ENCODE measurements at regions not wholly inside any gene's neighbourhood (a gene's known extent, or its start where the extent isn't known, plus 50 kb on each side); places are given as distances from the start of the nearest gene placed in this dataset.

GRCh38 chr7:23981314-23981713 lies 271.3 kb downstream of the STK31 start:
- DNase-seq (ENCODE audit: low read depth): no peak
- no peak for TF ChIP-seq CTCF (IDR thresholded peaks at IDR 0.05; ENCODE audit: insufficient read depth, low read depth, low read length, missing control alignments)
- no peak overlapping the region for H3K4me3 ChIP-seq (ENCODE audit: low read depth, low read length)

- DNase-seq (ENCODE audit: low read depth): no peak
- TF ChIP-seq CTCF (IDR thresholded peaks at IDR 0.05; ENCODE audit: insufficient read depth, low read depth, low read length, missing control alignments): no peak
Measured at GRCh38 chr7:23981758-23982157, 271.7 kb downstream of the STK31 start.

GRCh38 chr7:24005517-24005916 lies 278.5 kb upstream of the NPY start:
- no peak for DNase-seq (ENCODE audit: low read depth)
- TF ChIP-seq CTCF (IDR thresholded peaks at IDR 0.05; ENCODE audit: insufficient read depth, low read depth, low read length, missing control alignments): peak; percentile 13
- H3K4me3 ChIP-seq (ENCODE audit: low read depth, low read length): no peak overlapping the region

More at GRCh38 chr7:23981758-23982157, 271.7 kb downstream of the STK31 start:
- H3K4me3 ChIP-seq (ENCODE audit: low read depth, low read length): no peak overlapping the region

DNA sequence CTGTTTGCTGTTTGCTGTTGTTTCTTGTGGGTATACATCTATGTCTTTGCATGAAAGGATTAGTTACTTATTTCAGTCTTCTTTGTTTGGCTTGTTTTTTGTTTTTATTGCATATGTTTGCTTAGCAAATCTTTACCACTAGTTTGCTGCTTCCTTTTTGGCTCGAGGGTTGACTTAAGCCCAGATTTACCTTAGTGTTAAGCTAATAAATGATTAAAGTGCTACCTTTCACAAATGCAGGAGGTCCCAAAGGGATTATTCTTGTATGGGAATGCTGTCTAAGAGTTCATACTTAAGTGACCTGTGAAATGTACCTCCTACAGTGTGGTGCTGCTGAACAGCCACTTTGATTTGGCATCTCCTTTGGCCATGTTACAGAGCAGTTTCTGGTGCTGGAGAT lies 273.5 kb upstream of the NPY start:
- no peak overlapping the region for H3K4me3 ChIP-seq (ENCODE audit: low read depth, low read length)
- no peak for DNase-seq (ENCODE audit: low read depth)
- no peak for TF ChIP-seq CTCF (IDR thresholded peaks at IDR 0.05; ENCODE audit: insufficient read depth, low read depth, low read length, missing control alignments)

- no peak for DNase-seq (ENCODE audit: low read depth)
- TF ChIP-seq CTCF (IDR thresholded peaks at IDR 0.05; ENCODE audit: insufficient read depth, low read depth, low read length, missing control alignments): no peak
- H3K4me3 ChIP-seq (ENCODE audit: low read depth, low read length): no peak overlapping the region
Measured at GRCh38 chr7:24017519-24017918, 266.5 kb upstream of the NPY start.

- no peak for DNase-seq (ENCODE audit: low read depth)
- no peak for TF ChIP-seq CTCF (IDR thresholded peaks at IDR 0.05; ENCODE audit: insufficient read depth, low read depth, low read length, missing control alignments)
- H3K4me3 ChIP-seq (ENCODE audit: low read depth, low read length): no peak overlapping the region
Measured at GRCh38 chr7:24018331-24018730, 265.7 kb upstream of the NPY start.

DNA sequence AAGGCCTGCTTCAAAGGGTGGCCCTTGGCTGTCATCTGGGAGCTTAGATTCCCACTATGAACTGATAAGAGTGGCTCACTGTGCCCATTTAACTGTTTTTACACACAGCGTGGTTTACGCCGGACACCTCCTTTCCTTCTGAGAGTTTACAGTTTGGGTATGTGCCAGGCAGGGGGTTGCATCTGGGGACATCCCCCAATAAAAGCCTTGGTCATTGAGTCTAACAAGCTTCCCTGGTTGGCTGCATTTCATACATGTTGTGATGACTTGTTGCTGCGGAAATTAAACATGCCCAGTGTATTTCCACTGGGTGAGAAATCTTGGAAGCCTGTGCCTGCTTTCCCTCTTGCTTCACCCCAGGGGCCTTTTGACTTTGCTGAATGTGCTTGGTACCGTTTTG lies 264.1 kb upstream of the NPY start:
- TF ChIP-seq CTCF (IDR thresholded peaks at IDR 0.05; ENCODE audit: insufficient read depth, low read depth, low read length, missing control alignments): no peak
- H3K4me3 ChIP-seq (ENCODE audit: low read depth, low read length): no peak overlapping the region
- DNase-seq (ENCODE audit: low read depth): no peak

Measured in GM12865 (cell line).